ENCODE measurements at regions not wholly inside any gene's neighbourhood (a gene's known extent, or its start where the extent isn't known, plus 50 kb on each side); places are given as distances from the start of the nearest gene placed in this dataset.

DNA sequence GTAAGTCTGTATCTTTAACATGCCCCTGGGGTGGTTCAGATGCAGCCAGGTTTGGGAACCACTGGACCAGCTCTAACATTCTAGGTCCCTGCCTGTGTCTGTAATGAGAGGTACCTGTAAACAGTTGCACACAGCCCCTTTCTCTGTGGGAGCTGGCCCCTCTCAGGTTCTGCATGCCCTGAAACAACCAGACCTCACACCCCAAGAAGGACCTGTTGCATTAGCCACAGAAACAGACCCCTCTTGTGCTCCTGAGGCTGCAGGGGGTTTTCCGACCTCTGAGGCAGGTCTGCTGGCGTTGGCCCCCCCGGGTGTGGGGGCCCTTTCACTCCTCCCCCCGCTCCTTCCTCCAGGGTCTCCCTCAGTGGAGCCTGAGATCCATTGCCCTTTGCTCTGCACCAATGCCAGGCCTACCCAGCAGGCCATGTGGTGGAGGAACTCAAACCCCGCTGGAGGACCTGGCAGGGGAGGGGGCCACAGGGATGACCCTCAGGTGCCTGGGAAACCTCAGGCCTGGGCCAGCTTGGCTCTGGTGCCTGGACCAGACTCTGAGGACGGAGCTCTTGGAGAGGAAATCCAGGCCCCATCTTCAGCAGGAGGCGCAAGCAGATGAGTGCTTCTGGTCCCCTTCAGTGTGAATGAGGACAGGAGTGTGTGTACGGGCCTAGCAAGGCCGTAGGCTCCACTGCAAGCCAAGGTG lies 61.4 kb upstream of the PJA1 start:
- Mint-ChIP-seq H3K27ac (no peak overlapping the region), H3K27me3 (peaks cover 22% of the 10 kb centered on the region), H3K4me3 (no peak overlapping the region), H3K9me3 (no peaks in the 10 kb centered on the region), H3K36me3 (ENCODE audit: low read depth) (no peaks in the 10 kb centered on the region), H3K4me1 (ENCODE audit: low read depth) (peaks cover 4% of the 10 kb centered on the region)
- no peak for DNase-seq

GRCh38 chrX:69222103-69223090 lies 57.1 kb upstream of the PJA1 start:
- Mint-ChIP-seq H3K36me3 (ENCODE audit: low read depth) (no peaks in the 10 kb centered on the region), H3K9me3 (no peaks in the 10 kb centered on the region), H3K27me3 (peaks cover 15% of the 10 kb centered on the region), H3K27ac (no peak overlapping the region), H3K4me1 (ENCODE audit: low read depth) (peaks cover 4% of the 10 kb centered on the region), H3K4me3 (no peak overlapping the region)
- peak; percentile 84 for DNase-seq

- Mint-ChIP-seq H3K27ac (no peak overlapping the region), H3K4me3 (no peak overlapping the region), H3K4me1 (ENCODE audit: low read depth) (peaks cover 4% of the 10 kb centered on the region), H3K27me3 (peaks cover 15% of the 10 kb centered on the region), H3K9me3 (no peaks in the 10 kb centered on the region), H3K36me3 (ENCODE audit: low read depth) (no peaks in the 10 kb centered on the region)
- DNase-seq, result no peak
These were observed 56.2 kb upstream of the PJA1 start for GRCh38 chrX:69221239-69222102.

DNA sequence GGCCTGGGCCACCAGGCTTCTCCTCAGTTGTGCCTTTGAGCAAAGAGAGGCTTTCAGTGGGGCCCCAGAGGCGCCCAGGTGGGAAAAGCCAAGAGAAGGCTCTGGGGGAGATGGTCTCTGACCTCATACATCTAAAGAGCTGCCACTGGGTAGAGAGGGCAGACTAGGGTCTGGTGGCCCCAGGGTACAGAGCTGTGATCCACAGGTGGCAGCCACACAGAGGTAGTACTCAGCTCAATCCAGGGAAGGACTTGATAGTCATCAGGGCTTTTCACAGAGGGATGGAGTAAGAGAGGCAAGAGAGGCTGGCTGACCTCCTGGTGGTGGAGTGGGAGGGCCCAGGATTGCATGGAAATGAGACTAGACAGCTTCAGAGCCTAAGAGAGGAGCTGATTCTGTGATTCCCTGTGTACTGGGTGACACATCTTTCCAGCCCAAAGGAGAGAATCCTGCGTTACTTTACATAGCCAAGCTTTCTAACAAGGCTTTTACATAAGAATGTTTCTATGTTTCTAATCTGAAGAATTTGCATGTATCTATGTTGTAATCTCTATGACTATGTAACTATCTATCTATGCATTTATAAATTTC lies 53.2 kb upstream of the PJA1 start:
- no peak for DNase-seq

GRCh38 chrX:69216911-69217310 lies 51.7 kb upstream of the PJA1 start:
- Mint-ChIP-seq H3K27ac (no peak overlapping the region), H3K4me3 (no peak overlapping the region), H3K4me1 (ENCODE audit: low read depth) (peaks cover 3% of the 10 kb centered on the region), H3K27me3 (peaks cover 5% of the 10 kb centered on the region), H3K36me3 (ENCODE audit: low read depth) (no peaks in the 10 kb centered on the region), H3K9me3 (no peaks in the 10 kb centered on the region)
- DNase-seq, result no peak

More for the DNA sequence above, 53.2 kb upstream of the PJA1 start:
- no peak overlapping the region for H3K4me3 Mint-ChIP-seq
- H3K4me1 Mint-ChIP-seq (ENCODE audit: low read depth), result peaks cover 4% of the 10 kb centered on the region
- no peaks in the 10 kb centered on the region for H3K9me3 Mint-ChIP-seq
- H3K27ac Mint-ChIP-seq, result no peak overlapping the region
- no peaks in the 10 kb centered on the region for H3K36me3 Mint-ChIP-seq (ENCODE audit: low read depth)
- H3K27me3 Mint-ChIP-seq, result peaks cover 18% of the 10 kb centered on the region

DNA sequence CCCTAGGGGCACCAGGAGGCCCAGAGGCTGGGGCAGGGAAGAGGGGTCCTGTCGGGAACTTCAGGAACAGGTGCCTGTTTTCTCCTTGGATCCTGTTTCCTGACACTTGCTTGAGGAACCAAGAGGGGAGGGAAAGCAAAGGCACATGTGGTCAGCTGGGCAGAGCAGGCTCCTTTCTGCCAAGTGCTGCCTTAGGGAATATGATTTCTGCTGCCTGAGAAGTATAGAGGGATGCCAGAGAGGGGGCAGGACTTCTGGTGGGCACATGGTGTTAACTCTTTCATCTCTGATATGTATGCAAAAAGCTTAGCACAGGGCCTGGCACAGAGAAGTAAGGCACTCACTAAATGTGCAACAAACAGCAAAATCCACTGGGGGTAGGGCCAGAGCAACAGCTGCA lies 51.2 kb upstream of the PJA1 start:
- H3K36me3 Mint-ChIP-seq (ENCODE audit: low read depth), result no peaks in the 10 kb centered on the region
- no peaks in the 10 kb centered on the region for H3K9me3 Mint-ChIP-seq
- H3K27me3 Mint-ChIP-seq, result peaks cover 3% of the 10 kb centered on the region
- H3K4me3 Mint-ChIP-seq, result no peak overlapping the region
- DNase-seq, result no peak
- H3K27ac Mint-ChIP-seq, result no peak overlapping the region
- H3K4me1 Mint-ChIP-seq (ENCODE audit: low read depth), result no peaks in the 10 kb centered on the region

GRCh38 chrX:69215161-69215875 lies 50.1 kb upstream of the PJA1 start:
- peaks cover 6% of the 10 kb centered on the region for H3K27me3 Mint-ChIP-seq
- no peak overlapping the region for H3K27ac Mint-ChIP-seq
- no peaks in the 10 kb centered on the region for H3K4me1 Mint-ChIP-seq (ENCODE audit: low read depth)
- no peak overlapping the region for H3K4me3 Mint-ChIP-seq
- H3K9me3 Mint-ChIP-seq, result no peaks in the 10 kb centered on the region
- no peaks in the 10 kb centered on the region for H3K36me3 Mint-ChIP-seq (ENCODE audit: low read depth)
- DNase-seq, result no peak
